Posterior vena cava (tissue), 2 donors: ENCODE measurements at regions not wholly inside any gene's neighbourhood (a gene's known extent, or its start where the extent isn't known, plus 50 kb on each side); places are given as distances from the start of the nearest gene placed in this dataset.
"Not testable (repeated sequence)": the region's sequence is repeated elsewhere in the genome, so short reads cannot be mapped to it uniquely, and the experiment has no call there.

ENCODE experiments used
- DNase-seq: peaks from one replicate; pipeline ENCODE4 v3.0.0-alpha.2; 2020; ENCODE audit warnings: low spot score
- intact Hi-C, 2 donors: fragments of 100-400 bp; cut with DNase I; formaldehyde crosslinking; loops; one replicate each; pipeline versions ENCODE4 v1.14.1 to v1.14.2; 2022 to 2023
- donor health status: DM: yes; HTN: yes; CAD: no.
- donor health status: DM: yes; HTN: yes; CAD: no.

GRCh38 chr6:159429433-159429832 lies 260.2 kb downstream of the FNDC1 start:
- no peak for DNase-seq
- intact Hi-C loops, result no loop called here

DNA sequence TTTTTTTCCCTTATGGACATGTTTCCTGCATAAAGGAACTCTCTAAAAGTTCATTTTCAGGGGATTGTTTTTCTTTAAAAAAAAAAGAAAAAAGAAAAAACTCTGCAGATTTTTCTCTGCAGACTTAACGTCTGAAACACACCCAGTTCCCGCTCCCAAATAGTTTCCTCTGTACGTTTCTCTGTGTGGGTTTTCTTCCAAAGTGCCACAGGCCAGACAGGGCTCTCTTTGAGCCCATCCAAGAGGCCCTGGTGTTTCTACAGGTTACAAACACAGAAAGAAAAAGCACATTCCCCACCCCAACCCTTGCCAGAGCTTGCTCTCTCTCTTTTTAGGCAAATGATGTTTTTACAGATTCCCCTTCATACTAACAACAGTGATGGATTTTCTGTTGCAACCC lies 258.6 kb downstream of the FNDC1 start:
- intact Hi-C loops, result no loop called here
- DNase-seq, result no peak

GRCh38 chr6:159427335-159427734 lies 258.1 kb downstream of the FNDC1 start:
- intact Hi-C loops, result no loop called here
- no peak for DNase-seq

- intact Hi-C loops, result no loop called here
- DNase-seq, result no peak
These were observed 256.2 kb downstream of the FNDC1 start for GRCh38 chr6:159425421-159425820.

- intact Hi-C loops, result no loop called here
- peak; percentile 78 for DNase-seq
These were observed 253.1 kb downstream of the FNDC1 start for GRCh38 chr6:159422041-159422984.

GRCh38 chr6:159421586-159421985 lies 252.4 kb downstream of the FNDC1 start:
- intact Hi-C loops, result no loop called here
- no peak for DNase-seq

DNA sequence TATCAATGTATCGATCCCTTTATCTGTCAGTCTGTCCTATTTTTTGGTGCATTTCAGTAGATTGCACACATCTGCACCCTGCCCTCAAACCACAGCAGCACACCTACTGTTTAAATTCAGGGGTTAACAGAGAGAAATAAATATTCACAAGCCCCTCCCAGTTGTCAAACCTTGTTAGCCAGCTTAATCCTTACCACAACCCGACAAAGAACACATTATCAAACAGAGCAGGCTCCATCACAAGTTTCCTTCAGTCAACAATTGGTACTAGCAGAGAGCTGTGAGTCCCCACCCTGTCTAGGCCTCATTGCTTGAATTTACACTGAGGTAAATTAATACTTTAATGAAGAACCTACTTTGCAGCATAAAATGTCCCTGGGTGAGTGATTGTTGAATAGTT lies 249.8 kb downstream of the FNDC1 start:
- no peak for DNase-seq
- intact Hi-C loops, result loop anchor here in 1 of 2 donors (5.0 kb wide), 1 partner anchor 548 kb away; the partner anchor contains the start of gene IGF2R

DNA sequence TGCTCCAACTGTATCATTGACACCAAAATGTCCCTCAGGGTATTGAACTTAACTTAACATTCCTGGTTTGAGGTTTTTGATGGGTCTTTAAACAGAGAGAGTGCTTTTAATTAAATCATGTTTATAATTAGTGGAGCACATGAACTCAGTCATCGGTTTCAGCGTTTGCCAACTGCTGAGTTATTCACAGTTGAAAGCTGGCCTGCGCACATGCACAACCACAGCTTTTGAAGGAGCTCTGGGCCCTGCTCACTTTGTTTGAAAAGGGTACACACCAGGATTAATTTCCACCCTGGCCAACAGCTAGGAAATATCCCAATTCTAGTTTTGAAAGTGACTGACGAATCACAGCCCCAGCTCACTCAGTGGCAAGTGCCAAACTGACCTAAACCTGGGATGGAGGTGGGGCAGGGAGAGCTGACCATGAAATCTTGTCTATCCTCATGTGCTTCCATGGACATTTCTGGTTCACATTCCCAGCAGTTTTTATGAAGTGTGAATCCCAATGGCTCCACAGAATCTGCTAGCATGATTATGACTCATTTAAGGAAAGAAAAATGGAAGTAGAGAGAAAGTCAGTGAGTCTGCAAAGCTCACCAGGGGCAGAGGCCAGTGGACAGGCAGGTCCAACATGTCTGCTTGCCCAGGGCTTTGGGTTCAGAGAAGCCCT lies 247.8 kb downstream of the FNDC1 start:
- no peak for DNase-seq
- intact Hi-C loops, result loop anchor here in 1 of 2 donors (5.0 kb wide), 1 partner anchor 550 kb away; the partner anchor contains the start of gene IGF2R

DNA sequence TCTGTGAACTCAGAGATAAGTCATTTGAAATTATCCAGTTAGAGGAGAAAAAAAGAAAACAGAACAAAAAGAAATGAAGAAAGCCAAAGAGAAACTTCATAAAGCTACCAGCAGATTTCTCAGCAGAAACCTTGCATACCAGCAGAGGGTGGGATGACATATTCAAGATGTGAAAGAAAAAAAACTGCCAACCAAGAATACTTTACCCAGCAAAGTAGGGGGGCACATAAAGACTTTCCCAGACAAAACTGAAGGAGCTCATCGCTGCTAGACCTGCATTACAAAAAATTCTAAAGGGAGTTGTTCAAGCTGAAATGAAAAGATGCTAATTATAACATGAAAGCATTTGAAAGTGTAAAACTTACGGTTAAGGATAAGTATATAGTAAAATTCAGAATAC lies 246.3 kb downstream of the FNDC1 start:
- intact Hi-C loops, result loop anchor here in 1 of 2 donors (5.0 kb wide), 1 partner anchor 552 kb away; the partner anchor contains the start of gene IGF2R
- DNase-seq, result no peak

GRCh38 chr6:159414711-159415110 lies 245.5 kb downstream of the FNDC1 start:
- intact Hi-C loops, result loop anchor here in 1 of 2 donors (5.0 kb wide), 1 partner anchor 553 kb away; the partner anchor contains the start of gene IGF2R
- no peak for DNase-seq

- DNase-seq, intact Hi-C loops: not testable (repeated sequence)
These were observed 238.1 kb downstream of the FNDC1 start for GRCh38 chr6:159407211-159407780.

- intact Hi-C loops, result no loop called here
- no peak for DNase-seq
These were observed 235.1 kb downstream of the FNDC1 start for GRCh38 chr6:159404296-159404695.

DNA sequence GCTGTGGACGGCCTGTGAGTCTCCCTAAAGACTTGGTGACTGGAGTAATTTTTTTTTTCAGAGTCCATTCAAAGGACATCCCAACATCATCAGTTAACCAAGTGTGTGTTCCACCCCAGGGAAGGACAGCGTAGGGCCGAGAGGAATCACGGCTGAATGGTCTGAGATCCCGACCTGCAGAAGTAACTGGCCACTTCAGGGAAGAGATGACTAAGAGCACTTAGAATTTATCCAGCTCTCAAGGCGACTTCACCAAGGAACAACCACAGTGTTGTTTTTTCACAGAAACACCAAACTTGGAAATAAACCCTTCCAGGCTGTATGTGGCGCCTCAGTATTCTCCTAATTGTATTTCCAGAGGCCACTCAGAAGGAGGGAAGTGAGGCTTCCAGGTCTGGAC lies 231.6 kb downstream of the FNDC1 start:
- intact Hi-C loops, result no loop called here
- DNase-seq, result no peak

DNA sequence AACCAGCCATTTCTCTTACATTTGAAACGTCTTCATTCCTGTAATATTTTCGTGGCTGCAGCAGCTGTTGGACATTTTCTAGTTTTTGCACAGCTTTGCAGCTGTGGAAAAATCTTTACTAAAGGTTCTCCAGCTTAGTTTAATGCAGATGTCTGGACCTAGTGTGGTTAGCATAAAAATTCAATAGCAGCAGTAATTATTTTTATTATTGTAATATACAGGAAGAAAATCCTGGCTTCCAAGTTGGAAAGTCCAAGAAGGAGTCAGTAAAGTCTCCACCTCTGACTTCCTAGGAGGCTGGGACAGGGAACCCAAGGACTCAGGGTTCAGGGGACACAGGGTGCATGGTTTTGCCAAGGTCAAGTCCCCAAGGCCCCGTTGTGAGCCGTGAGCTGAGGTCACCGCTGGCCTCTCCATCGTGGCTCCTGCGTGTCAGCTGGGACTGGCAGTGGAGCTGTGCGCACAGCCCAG lies 230.6 kb downstream of the FNDC1 start:
- intact Hi-C loops, result no loop called here
- DNase-seq, result no peak

- intact Hi-C loops, result no loop called here
- no peak for DNase-seq
These were observed 229.4 kb downstream of the FNDC1 start for GRCh38 chr6:159398633-159399032.

DNA sequence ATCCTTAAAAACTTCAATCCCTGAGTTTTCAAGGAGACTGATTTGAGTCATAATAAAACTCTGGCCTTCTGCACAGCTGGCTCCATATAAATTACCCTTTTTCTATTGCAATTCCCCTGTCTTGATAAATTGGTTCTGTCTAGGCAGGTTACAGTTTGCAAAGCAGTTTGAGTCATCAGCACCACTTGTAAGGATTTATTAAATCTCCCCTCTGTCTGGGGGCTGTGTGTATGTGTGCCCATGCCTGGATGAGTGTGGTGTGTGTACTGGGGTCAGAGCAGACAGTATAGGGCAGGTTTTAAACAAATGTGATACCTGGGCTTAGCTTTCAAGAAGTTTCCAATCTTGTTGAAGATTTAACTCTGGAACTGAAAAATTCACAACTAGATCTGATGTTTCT lies 228.6 kb downstream of the FNDC1 start:
- no peak for DNase-seq
- intact Hi-C loops, result no loop called here

- DNase-seq, result no peak
- intact Hi-C loops, result no loop called here
These were observed 226.4 kb downstream of the FNDC1 start for GRCh38 chr6:159395609-159396008.

DNA sequence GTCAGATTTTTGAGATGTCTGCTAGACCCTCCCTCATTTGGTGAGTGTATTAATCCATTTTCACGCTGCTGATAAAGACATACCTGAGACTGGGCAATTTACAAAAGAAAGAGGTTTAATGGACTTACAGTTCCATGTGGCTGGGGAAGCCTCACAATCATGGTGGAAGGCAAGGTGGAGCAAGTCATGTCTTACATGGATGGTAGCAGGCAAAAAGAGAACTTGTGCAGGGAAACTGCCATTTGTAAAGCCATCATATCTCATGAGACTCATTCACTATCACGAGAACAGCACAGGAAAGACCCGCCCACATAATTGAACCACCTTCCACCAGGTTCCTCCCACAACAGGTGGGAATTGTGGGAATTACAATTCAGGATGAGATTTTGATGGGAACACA lies 223.5 kb downstream of the FNDC1 start:
- DNase-seq, intact Hi-C loops: not testable (repeated sequence)

- intact Hi-C loops, result no loop called here
- no peak for DNase-seq
These were observed 221.2 kb downstream of the FNDC1 start for GRCh38 chr6:159390381-159390780.

DNA sequence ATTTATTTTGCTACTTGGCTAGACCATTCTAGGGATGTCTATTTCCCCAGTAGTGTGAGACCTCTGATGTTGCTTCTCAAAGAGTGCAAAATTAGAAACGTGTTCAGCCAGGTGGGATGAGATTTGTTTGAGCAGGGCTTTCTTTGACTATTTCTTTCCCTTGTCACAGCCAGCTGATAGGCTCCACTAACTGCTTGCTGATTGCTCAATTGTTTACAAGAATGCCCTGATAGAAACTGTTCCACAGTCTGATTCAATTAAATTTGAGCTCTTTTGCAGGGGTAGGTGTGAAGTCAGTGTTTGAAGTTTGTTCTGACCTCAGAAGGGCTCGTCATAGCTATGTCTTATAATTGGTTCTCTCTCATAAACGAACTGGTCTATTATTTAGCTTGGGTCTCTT lies 220.5 kb downstream of the FNDC1 start:
- intact Hi-C loops, result no loop called here
- DNase-seq, result no peak
